ENCODE measurements at regions not wholly inside any gene's neighbourhood (a gene's known extent, or its start where the extent isn't known, plus 50 kb on each side); places are given as distances from the start of the nearest gene placed in this dataset.

GRCh38 chr10:61825001-61825400, 76.5 kb upstream of the ARID5B start:
- TF ChIP-seq FOXP2 (optimal IDR thresholded peaks at IDR 0.05; ENCODE audit: borderline replicate concordance, extremely low read depth, extremely low read length, insufficient read depth), result no peak

- TF ChIP-seq POLR2AphosphoS5 (IDR thresholded peaks at IDR 0.05; ENCODE audit: low read depth, low read length) (no peak), TAF1 (IDR thresholded peaks at IDR 0.05; ENCODE audit: borderline replicate concordance, insufficient read depth, low read length) (no peak), REST (IDR thresholded peaks at IDR 0.05; ENCODE audit: insufficient read depth in 1 of 2, low read depth in 2 of 2, low read length in 2 of 2) (no peak), SIN3A (IDR thresholded peaks at IDR 0.05; ENCODE audit: borderline replicate concordance, insufficient read depth, low read length) (no peak), FOXP2 (optimal IDR thresholded peaks at IDR 0.05; ENCODE audit: borderline replicate concordance, extremely low read depth, extremely low read length, insufficient read depth) (no peak)
These were observed 75.9 kb upstream of the ARID5B start for GRCh38 chr10:61825628-61826027.

- no peak for TF ChIP-seq SIN3A (IDR thresholded peaks at IDR 0.05; ENCODE audit: borderline replicate concordance, insufficient read depth, low read length)
- TF ChIP-seq TAF1 (IDR thresholded peaks at IDR 0.05; ENCODE audit: borderline replicate concordance, insufficient read depth, low read length), result no peak
- TF ChIP-seq REST (IDR thresholded peaks at IDR 0.05; ENCODE audit: insufficient read depth in 1 of 2, low read depth in 2 of 2, low read length in 2 of 2), result no peak
- no peak for TF ChIP-seq POLR2AphosphoS5 (IDR thresholded peaks at IDR 0.05; ENCODE audit: low read depth, low read length)
These were observed 73.5 kb upstream of the ARID5B start for GRCh38 chr10:61828034-61828433.

- no peak for TF ChIP-seq REST (IDR thresholded peaks at IDR 0.05; ENCODE audit: insufficient read depth in 1 of 2, low read depth in 2 of 2, low read length in 2 of 2)
- no peak for TF ChIP-seq SIN3A (IDR thresholded peaks at IDR 0.05; ENCODE audit: borderline replicate concordance, insufficient read depth, low read length)
- TF ChIP-seq POLR2AphosphoS5 (IDR thresholded peaks at IDR 0.05; ENCODE audit: low read depth, low read length), result no peak
- TF ChIP-seq TAF1 (IDR thresholded peaks at IDR 0.05; ENCODE audit: borderline replicate concordance, insufficient read depth, low read length), result no peak
- no peak for TF ChIP-seq FOXP2 (optimal IDR thresholded peaks at IDR 0.05; ENCODE audit: borderline replicate concordance, extremely low read depth, extremely low read length, insufficient read depth)
These were observed 72.7 kb upstream of the ARID5B start for GRCh38 chr10:61828788-61829187.

GRCh38 chr10:61830072-61830845, 71.2 kb upstream of the ARID5B start:
- TF ChIP-seq TAF1 (IDR thresholded peaks at IDR 0.05; ENCODE audit: borderline replicate concordance, insufficient read depth, low read length) (no peak), REST (IDR thresholded peaks at IDR 0.05; ENCODE audit: insufficient read depth in 1 of 2, low read depth in 2 of 2, low read length in 2 of 2) (no peak), FOXP2 (optimal IDR thresholded peaks at IDR 0.05; ENCODE audit: borderline replicate concordance, extremely low read depth, extremely low read length, insufficient read depth) (no peak), POLR2AphosphoS5 (IDR thresholded peaks at IDR 0.05; ENCODE audit: low read depth, low read length) (no peak), SIN3A (IDR thresholded peaks at IDR 0.05; ENCODE audit: borderline replicate concordance, insufficient read depth, low read length) (no peak)
